ENCODE measurements at regions not wholly inside any gene's neighbourhood (a gene's known extent, or its start where the extent isn't known, plus 50 kb on each side); places are given as distances from the start of the nearest gene placed in this dataset.
"Not testable (repeated sequence)": the region's sequence is repeated elsewhere in the genome, so short reads cannot be mapped to it uniquely, and the experiment has no call there.

- peak; percentile 12 for DNase-seq (ENCODE audit: low spot score)
Observed at GRCh38 chr4:124105212-124105611, 607.3 kb downstream of the ANKRD50 start.

DNA sequence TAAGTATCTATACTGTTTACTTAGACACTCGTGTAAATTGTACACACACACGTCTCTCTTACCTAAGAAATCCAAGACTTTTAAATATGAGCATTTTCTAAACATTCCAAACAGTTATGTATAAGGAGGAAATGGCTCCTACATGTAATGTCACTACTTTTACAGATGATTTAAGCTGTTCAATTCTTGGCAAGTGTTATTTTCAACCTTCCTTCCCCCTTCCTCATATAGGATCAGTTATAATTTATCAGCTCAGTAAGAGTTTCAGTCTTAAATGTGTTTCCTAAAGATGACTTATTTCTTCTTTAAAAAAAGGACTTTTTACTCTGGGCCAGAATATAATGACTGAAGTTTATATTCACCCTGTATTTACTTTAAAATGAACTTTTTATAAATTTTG is 601.1 kb downstream of the ANKRD50 start:
- no peak for DNase-seq (ENCODE audit: low spot score)

- DNase-seq (ENCODE audit: low spot score): peak; percentile 43
Observed at GRCh38 chr4:124111922-124112321, 600.6 kb downstream of the ANKRD50 start.

GRCh38 chr4:124118061-124118460 is 594.5 kb downstream of the ANKRD50 start:
- no peak for DNase-seq (ENCODE audit: low spot score)

- peak; percentile 3 for DNase-seq (ENCODE audit: low spot score)
Observed at GRCh38 chr4:124121461-124121971, 591.0 kb downstream of the ANKRD50 start.

DNA sequence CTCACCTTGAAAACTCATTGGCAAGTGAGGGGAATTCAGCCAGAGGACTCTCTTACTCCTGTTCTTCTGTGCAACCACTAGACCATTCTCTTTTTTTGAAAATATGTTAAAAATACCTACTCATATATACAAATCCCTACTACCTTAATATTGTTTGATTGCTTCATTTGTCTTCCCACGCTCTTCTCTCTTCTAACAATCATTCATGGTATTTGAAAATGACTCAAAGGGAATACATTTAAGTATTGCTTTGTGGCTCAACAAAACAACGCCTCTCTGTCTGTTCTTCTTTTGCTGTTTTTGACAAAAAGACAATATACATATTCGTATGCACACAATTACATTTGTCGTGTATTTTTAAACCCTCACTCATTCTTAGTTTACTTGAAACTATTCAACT is 589.4 kb downstream of the ANKRD50 start:
- DNase-seq (ENCODE audit: low spot score): no peak

DNA sequence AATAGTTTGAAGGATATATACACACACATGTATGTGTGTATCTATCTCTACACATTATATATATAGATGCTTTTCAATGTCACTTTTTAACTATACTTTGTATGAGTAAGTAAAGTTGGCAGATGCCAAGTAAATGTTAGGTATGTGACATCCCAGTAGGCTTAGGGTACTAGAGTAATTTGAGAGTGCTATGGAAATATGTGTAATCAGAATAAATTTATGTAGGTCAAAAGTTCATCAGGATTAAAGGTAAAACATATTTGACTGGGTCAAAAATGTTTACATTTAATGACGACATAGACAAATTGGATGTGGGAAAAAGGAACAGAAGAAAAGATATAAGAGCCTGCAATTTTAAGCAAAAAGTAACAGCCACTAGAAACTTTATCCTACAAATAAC is 588.8 kb downstream of the ANKRD50 start:
- DNase-seq (ENCODE audit: low spot score): no peak

DNA sequence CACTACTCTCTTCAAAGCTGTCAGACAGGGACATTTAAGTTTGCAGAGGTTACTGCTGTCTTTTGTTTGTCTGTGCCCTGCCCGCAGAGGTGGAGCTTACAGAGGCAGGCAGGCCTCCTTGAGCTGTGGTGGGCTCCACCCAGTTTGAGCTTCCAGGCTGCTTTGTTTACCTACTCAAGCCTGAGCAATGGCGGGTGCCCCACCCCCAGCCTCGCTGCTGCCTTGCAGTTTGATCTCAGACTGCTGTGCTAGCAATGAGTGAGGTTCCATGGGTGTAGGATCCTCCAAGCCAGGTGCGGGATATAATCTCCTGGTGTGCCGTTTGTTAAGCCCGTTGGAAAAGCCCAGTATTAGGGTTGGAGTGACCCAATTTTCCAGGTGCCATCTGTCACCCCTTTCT is 581.2 kb downstream of the ANKRD50 start:
- not testable (repeated sequence) for DNase-seq (ENCODE audit: low spot score)

DNA sequence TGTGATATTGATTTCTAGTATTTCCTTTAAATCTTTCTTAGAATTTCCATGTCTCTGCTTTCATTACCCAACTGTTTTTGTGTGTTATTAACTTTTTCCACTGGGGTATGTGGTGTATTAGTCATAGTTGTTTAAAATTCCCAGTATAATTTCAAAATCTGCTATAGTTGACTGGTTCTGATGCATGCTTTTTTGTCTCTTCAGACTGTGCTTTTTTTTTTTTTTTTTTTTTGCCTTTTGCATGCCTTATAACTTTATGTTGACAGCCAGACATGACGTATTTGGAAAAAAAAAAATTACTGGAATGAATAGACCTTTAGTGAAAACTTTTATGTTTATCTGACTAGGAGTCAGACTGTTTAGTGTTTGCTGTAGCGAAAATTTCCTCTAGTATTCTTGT is 580.4 kb downstream of the ANKRD50 start:
- DNase-seq (ENCODE audit: low spot score): no peak

DNA sequence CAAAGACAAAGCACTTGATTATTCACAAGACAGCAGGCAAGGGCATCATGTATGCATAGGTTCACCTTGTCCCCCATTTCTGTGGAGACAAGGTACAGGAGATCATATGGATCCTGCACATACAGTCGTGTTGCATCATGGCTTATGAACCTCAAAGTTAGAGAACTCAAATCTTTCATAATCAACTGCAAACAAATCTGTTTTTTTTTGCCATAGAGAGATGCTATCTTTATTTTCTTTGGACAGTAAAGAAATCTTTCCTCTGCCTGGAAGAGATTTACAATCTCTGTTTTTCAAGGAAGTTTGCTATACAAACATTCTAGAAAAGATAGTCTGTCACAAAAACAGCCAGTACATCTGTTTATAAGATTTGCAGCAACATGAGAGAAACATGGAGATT is 578.8 kb downstream of the ANKRD50 start:
- DNase-seq (ENCODE audit: low spot score): no peak

GRCh38 chr4:124135409-124135813 is 577.1 kb downstream of the ANKRD50 start:
- no peak for DNase-seq (ENCODE audit: low spot score)

GRCh38 chr4:124139044-124139443 is 573.5 kb downstream of the ANKRD50 start:
- DNase-seq (ENCODE audit: low spot score): no peak

- no peak for DNase-seq (ENCODE audit: low spot score)
Observed at GRCh38 chr4:124143632-124144031, 568.9 kb downstream of the ANKRD50 start.

DNA sequence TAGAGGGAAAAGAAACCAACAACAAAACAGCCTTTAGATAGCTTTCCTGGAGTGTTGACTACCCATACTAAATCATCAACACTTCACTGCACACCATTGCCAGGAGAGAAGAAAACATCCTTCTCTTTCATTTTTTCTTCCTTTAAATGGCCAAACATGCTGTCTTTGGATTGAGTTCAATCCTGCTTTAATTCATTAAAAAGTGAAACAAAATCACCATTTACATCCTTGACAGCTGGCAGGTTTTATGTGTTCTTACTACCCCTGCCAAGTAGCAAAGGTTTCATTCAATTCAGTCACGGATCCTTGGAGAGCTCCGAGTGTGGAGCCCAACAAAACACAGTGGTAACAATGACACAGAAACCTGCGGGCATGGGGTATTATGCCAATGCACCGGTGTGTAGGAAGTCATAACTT is 568.3 kb downstream of the ANKRD50 start:
- DNase-seq (ENCODE audit: low spot score): no peak

- no peak for DNase-seq (ENCODE audit: low spot score)
Observed at GRCh38 chr4:124146068-124146467, 566.5 kb downstream of the ANKRD50 start.

GRCh38 chr4:124151031-124151430 is 561.5 kb downstream of the ANKRD50 start:
- no peak for DNase-seq (ENCODE audit: low spot score)

DNA sequence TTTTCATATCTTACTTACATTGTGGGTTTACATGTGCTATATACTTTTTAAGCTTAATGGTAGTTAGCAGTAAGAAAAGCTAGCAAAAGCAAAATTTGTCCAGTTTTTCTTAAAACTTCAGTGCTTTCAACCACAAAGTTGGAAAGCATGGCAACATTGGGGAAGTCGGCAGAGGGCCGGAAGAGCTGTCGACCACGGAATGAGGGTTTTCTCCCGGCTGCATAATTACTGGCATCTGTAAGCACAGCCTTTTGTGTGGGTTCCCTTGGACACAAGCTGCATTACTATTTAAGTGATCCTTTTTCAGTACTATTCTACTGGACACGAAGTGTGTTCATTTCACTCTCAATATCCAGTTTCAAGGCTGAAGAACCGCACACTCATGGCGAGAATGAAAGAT is 560.4 kb downstream of the ANKRD50 start:
- DNase-seq (ENCODE audit: low spot score): no peak

- DNase-seq (ENCODE audit: low spot score): no peak
Observed at GRCh38 chr4:124155239-124155638, 557.3 kb downstream of the ANKRD50 start.

- no peak for DNase-seq (ENCODE audit: low spot score)
Observed at GRCh38 chr4:124157396-124158083, 555.0 kb downstream of the ANKRD50 start.

DNA sequence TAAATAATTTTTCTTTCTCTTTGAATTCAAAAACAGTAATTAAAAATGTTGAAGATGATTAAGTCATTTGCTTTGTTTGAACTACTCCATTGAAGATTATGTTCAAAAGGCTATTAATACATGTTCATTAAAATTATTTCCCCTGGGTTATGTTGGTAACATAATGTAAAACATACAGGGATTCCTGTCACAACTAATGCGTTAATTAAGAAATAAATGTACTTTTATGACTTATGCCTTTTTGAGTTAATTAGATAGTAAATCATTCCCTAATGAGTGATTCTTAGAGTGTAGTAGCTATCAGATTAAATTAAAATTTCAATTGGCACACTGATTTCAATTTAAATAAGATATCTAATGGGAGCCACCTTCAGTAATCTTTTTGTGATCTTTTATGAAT is 549.1 kb downstream of the ANKRD50 start:
- no peak for DNase-seq (ENCODE audit: low spot score)

GRCh38 chr4:124167602-124168001 is 544.9 kb downstream of the ANKRD50 start:
- no peak for DNase-seq (ENCODE audit: low spot score)

DNA sequence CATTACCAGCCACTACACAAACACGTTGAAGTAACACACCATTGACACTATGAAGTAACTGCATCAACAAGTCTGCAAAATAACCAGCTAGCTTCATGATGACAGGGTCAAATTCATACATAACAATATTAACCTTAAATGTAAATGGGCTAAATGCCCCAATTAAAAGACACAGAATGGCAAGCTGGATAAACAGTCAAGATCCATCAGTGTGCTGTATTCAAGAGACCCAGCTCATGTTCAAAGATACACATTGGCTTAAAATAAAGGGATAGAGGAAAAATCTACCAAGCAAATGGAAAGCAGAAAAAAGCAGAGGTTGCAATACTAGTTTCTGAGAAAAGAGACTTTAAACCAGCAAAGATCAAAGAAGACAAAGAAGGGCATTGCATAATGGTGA is 543.0 kb downstream of the ANKRD50 start:
- DNase-seq (ENCODE audit: low spot score): not testable (repeated sequence)

DNA sequence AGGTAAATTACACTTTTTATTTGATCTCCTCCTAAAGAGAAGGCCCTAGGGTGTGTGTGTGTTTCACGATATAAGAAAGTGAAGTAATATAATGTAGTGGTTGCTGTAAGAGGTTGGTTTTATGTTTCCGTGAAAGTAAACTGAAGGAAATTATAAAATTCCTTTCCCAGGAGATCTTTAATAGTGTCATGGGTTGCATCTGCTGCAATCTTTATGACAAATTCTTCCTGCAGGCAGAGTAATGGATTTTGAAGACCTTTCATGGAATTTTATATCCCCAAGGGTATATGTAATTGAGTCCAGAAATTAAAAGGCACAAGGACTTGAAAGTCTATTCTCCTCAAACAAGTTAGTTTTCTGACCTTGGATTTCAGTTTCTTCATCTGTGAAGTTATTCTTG is 538.6 kb downstream of the ANKRD50 start:
- DNase-seq (ENCODE audit: low spot score): no peak

Data from AG08396 (cell line).